Suprapubic skin (tissue), 4 donors: ENCODE measurements at regions not wholly inside any gene's neighbourhood (a gene's known extent, or its start where the extent isn't known, plus 50 kb on each side); places are given as distances from the start of the nearest gene placed in this dataset.

Experiments used
- DNase-seq, 2 donors: peaks; one replicate each; pipeline ENCODE4 v3.0.0-alpha.2; 2019; ENCODE audit warnings: low spot score in 2 of 2
- H3K27ac ChIP-seq: fragments of 200-600 bp; sonication (generic); one replicate; pipeline ENCODE4 v1.5.1; 2019
- H3K27me3 ChIP-seq: fragments of 200-600 bp; sonication (generic); one replicate; pipeline ENCODE4 v1.5.1; 2019
- H3K36me3 ChIP-seq: fragments of 200-600 bp; sonication (generic); one replicate; pipeline ENCODE4 v1.5.1; 2019
- H3K4me1 ChIP-seq: fragments of 200-600 bp; sonication (generic); one replicate; pipeline ENCODE4 v1.5.1; 2019
- H3K4me3 ChIP-seq: fragments of 200-600 bp; sonication (generic); one replicate; pipeline ENCODE4 v1.5.1; 2019; ENCODE audit warnings: mild to moderate bottlenecking
- H3K9me3 ChIP-seq: fragments of 200-600 bp; sonication (generic); one replicate; pipeline ENCODE4 v1.5.1; 2019
- EP300 ChIP-seq: sonication (generic); formaldehyde crosslinking; IDR thresholded peaks from one replicate; pipeline ENCODE4 v1.6.1; 2017; ENCODE audit warnings: antibody characterized with exemption
- POLR2A ChIP-seq, 2 donors: fragments of 450-650 bp; IDR thresholded peaks; one replicate each; pipeline ENCODE4 v1.6.1; 2017; ENCODE audit warnings: antibody characterized with exemption in 2 of 2, mild to moderate bottlenecking in 2 of 2, moderate library complexity in 2 of 2
- POLR2AphosphoS5 ChIP-seq, 3 donors: sonication (generic); formaldehyde crosslinking; IDR thresholded peaks; one replicate each; pipeline ENCODE4 v1.6.1; 2017; ENCODE audit warnings: antibody characterized with exemption in 3 of 3
- WGBS: methylation state at CpG from one replicate; pipeline ENCODE4 v1.1.5; 2018; 5-methylcytosine and 5-hydroxymethylcytosine counted together
- TF ChIP-seq, protein P1 (sequence below), 2 donors: fragments of 200-600 bp in 1 of 2; fragments of 450-650 bp in 1 of 2; sonication (generic) in 1 of 2; IDR thresholded peaks; one replicate each; pipeline ENCODE4 v1.5.1; 2016 to 2019; ENCODE audit warnings: antibody characterized with exemption in 2 of 2, mild to moderate bottlenecking in 1 of 2, moderate library complexity in 1 of 2

DNA sequence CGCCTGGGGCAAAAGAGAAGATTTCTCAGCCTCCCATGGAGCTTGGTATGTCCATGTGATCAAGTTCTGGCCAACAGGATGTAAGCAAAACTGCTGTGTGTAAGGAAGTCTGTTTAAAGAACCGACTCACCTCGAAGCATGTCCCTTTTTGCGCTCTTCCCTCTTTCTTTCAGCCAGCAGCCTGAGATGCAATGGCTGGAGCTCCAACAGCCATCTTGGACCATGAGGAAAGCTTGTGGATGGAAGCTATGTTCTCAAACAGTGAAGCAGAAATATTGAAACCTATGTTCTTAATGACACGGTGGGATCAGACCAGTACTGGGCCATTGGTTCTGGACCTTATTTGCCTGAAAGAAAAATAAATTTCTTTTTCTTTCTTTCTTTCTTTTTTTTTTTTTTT is 82.3 kb upstream of the SLC24A4 start:
- no peak overlapping the region for H3K4me3 ChIP-seq
- peaks cover under 1% of the 10 kb centered on the region for H3K27me3 ChIP-seq
- TF ChIP-seq POLR2AphosphoS5 (IDR thresholded peaks at IDR 0.05) (no peak), EP300 (no peak), POLR2A (IDR thresholded peaks at IDR 0.05) (no peak)
- TF ChIP-seq, protein P1, sequence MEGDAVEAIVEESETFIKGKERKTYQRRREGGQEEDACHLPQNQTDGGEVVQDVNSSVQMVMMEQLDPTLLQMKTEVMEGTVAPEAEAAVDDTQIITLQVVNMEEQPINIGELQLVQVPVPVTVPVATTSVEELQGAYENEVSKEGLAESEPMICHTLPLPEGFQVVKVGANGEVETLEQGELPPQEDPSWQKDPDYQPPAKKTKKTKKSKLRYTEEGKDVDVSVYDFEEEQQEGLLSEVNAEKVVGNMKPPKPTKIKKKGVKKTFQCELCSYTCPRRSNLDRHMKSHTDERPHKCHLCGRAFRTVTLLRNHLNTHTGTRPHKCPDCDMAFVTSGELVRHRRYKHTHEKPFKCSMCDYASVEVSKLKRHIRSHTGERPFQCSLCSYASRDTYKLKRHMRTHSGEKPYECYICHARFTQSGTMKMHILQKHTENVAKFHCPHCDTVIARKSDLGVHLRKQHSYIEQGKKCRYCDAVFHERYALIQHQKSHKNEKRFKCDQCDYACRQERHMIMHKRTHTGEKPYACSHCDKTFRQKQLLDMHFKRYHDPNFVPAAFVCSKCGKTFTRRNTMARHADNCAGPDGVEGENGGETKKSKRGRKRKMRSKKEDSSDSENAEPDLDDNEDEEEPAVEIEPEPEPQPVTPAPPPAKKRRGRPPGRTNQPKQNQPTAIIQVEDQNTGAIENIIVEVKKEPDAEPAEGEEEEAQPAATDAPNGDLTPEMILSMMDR (IDR thresholded peaks at IDR 0.05), result no peak
- no peaks in the 10 kb centered on the region for H3K4me1 ChIP-seq
- DNase-seq, result no peak
- H3K9me3 ChIP-seq, result no peaks in the 10 kb centered on the region
- H3K27ac ChIP-seq, result no peak overlapping the region
- no peaks in the 10 kb centered on the region for H3K36me3 ChIP-seq
- 94% methylated on average over 5 of the region's 5 CpGs for WGBS

DNA sequence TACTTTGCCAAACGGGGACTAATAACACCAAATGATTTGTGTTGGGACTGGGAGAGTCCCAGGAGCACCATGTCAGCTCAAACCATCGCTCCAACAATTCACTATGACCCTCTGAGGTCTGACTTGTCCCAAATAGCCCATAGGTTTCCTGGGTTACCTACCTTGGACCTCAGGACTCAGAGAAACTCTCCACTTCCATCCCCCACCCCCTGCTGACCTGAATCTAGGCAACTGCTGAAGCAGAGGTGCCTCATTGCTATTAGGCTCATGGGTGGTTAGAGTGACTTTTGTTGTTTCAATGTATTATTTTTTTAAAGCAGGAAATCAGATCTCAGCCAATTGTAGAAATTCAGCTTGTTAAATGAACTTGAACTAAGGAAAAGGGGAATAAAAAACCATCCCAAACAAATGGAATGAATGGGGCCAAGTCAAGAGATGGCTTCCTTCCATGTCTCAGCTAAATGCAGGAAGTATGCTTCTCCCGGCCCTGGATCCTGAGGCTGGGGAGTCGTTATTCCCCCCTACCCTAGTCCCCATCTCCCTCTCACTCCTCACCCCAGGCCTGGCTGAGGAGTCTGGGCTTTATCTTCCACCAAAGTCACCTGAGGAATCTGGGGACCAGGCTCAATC is 80.9 kb upstream of the SLC24A4 start:
- WGBS, result 54% methylated on average over 4 of the region's 4 CpGs
- no peak overlapping the region for H3K27ac ChIP-seq
- DNase-seq, result no peak
- no peak overlapping the region for H3K4me3 ChIP-seq
- H3K27me3 ChIP-seq, result no peaks in the 10 kb centered on the region
- H3K36me3 ChIP-seq, result no peaks in the 10 kb centered on the region
- TF ChIP-seq POLR2AphosphoS5 (IDR thresholded peaks at IDR 0.05) (no peak), EP300 (no peak), POLR2A (IDR thresholded peaks at IDR 0.05) (no peak)
- TF ChIP-seq, protein P1 (IDR thresholded peaks at IDR 0.05), result no peak
- peaks cover 4% of the 10 kb centered on the region for H3K9me3 ChIP-seq
- H3K4me1 ChIP-seq, result no peaks in the 10 kb centered on the region

DNA sequence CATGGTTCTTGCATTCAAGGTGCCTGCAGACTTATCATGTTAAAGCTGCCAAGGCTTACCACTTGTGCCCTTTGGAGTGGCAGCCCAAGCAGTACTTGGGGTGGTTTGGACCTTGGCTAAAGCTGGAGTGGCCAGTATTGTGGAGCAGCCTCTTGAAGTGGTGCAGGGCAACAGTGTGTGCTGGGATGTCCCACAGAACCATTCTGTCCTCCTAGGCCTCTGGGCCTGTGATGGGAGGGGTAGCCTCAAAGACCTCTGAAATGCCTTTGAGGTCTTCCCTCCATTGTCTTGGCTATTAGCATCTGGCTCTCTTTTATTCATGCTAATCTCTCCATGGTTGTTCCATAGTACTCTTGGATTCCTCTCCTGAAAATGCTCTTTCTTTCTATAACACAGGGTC is 78.2 kb upstream of the SLC24A4 start:
- H3K4me3 ChIP-seq, result no peak overlapping the region

DNA sequence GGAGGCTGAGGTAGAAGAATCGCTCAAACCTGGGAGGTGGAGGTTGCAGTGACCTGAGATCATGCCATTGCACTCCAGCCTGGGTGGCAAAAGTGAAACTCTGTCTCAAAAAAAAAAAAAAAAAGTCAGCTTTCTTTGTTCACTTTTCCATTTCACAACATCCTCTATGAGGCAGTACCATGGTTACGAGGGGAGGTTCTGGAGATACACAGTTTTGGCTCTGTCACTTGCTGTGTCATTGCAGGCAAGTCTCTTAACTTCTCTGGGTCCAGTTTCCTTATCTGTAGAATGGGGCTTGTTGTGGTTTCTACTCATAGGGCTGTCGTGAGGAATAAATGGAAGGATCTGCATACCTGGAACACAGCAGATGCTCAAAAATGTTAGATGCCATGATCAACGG is 75.6 kb upstream of the SLC24A4 start:
- DNase-seq, result no peak
- Histone ChIP-seq H3K27me3 (peaks cover 8% of the 10 kb centered on the region), H3K9me3 (peaks cover 4% of the 10 kb centered on the region), H3K4me1 (no peaks in the 10 kb centered on the region), H3K36me3 (no peaks in the 10 kb centered on the region), H3K27ac (no peak overlapping the region), H3K4me3 (no peak overlapping the region)
- 89% methylated on average over 4 of the region's 4 CpGs for WGBS
- TF ChIP-seq, protein P1 (IDR thresholded peaks at IDR 0.05), result no peak
- TF ChIP-seq EP300 (no peak), POLR2A (IDR thresholded peaks at IDR 0.05) (no peak), POLR2AphosphoS5 (IDR thresholded peaks at IDR 0.05) (no peak)

More for the DNA sequence above, 78.2 kb upstream of the SLC24A4 start:
- Histone ChIP-seq H3K27me3 (peaks cover 3% of the 10 kb centered on the region), H3K9me3 (peaks cover 4% of the 10 kb centered on the region), H3K4me1 (no peaks in the 10 kb centered on the region), H3K27ac (no peak overlapping the region), H3K36me3 (no peaks in the 10 kb centered on the region)
- no peak for DNase-seq
- TF ChIP-seq POLR2AphosphoS5 (IDR thresholded peaks at IDR 0.05) (no peak), EP300 (no peak), POLR2A (IDR thresholded peaks at IDR 0.05) (no peak)
- TF ChIP-seq, protein P1 (IDR thresholded peaks at IDR 0.05), result no peak

DNA sequence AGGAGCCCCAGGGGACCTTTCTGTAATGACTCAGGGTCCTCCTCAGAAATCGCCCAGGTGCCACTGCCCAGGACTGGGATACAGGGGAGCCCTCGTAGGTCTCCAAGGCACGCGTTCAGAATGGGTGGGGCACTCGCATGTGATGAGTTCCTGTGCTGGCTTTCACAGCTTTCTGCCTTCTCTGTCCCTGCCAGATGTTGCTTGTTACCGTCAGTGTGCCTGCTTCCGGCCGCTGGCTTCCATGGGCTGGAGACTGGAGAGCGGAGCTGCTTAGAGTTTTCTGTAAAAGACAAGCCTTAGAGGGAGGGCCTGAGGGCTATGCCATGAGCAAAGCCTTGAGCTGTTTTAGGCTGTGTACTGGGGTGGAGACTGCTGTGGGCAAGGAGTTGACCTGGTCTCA is 75.0 kb upstream of the SLC24A4 start:
- H3K4me1 ChIP-seq, result no peaks in the 10 kb centered on the region
- no peaks in the 10 kb centered on the region for H3K36me3 ChIP-seq
- WGBS, result 78% methylated on average over 8 of the region's 9 CpGs
- TF ChIP-seq EP300 (no peak), POLR2A (IDR thresholded peaks at IDR 0.05) (no peak), POLR2AphosphoS5 (IDR thresholded peaks at IDR 0.05) (no peak)
- TF ChIP-seq, protein P1 (IDR thresholded peaks at IDR 0.05), result no peak
- peaks cover 4% of the 10 kb centered on the region for H3K9me3 ChIP-seq
- no peak overlapping the region for H3K27ac ChIP-seq
- no peak overlapping the region for H3K4me3 ChIP-seq
- H3K27me3 ChIP-seq, result peaks cover 12% of the 10 kb centered on the region
- no peak for DNase-seq
